ENCODE measurements at regions not wholly inside any gene's neighbourhood (a gene's known extent, or its start where the extent isn't known, plus 50 kb on each side); places are given as distances from the start of the nearest gene placed in this dataset.

DNA sequence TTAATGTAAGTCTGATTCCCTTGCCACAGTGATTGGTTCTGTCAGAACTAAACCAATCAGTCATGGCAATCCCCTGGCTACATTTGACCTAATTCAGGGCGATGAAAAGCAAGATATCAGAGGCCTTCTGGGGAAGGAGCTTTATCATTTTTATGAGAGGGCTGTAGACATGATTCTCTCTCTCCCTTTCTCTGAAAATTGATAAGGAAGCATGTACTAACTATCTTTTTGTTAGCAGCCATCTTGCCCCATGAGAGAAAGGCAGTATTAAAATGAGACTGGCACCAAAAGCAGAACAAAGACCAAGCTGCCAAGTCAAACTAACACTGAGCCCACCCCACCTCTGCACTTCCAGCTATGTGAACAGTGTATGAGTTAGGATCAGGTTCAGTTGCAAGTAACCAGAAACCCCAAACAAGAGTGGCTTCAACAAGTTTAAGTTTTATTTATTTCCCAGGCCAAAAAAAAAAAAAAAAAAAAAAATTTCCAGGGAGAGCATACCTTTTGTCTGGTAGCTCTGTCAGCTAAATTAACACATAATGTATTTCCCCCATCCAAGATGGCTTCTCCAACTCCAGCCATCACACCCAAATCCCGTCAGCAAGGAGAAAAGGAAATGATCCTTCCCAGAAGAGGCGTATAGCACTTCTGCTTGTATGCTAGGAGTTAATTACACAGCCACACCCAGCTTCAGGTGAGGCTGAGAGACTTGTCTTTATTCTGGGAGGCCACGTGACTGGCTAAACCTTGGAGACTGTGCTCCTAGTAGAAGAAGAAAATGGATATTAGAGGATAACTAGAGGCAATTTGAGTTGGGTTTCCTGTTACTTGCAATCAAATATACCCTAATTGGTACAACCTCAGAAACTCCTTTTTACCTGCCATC is 105.8 kb upstream of the RALGPS2 start:
- H3K4me1 ChIP-seq (ENCODE audit: control insufficient read depth in 2 of 2, insufficient read depth in 2 of 2, low read length in 2 of 2) = no peaks in the 10 kb centered on the region
- no peaks in the 10 kb centered on the region for H3K27me3 ChIP-seq (ENCODE audit: control insufficient read depth in 2 of 2, insufficient read depth in 2 of 2, low read length in 2 of 2)
- H3K36me3 ChIP-seq (ENCODE audit: control insufficient read depth in 2 of 2, insufficient read depth in 2 of 2, low read length in 2 of 2) = no peaks in the 10 kb centered on the region
- H3K27ac ChIP-seq (ENCODE audit: low read depth in 2 of 2, low read length in 2 of 2) = no peak overlapping the region
- H3K9ac ChIP-seq (ENCODE audit: low read depth in 1 of 2, low read length in 2 of 2) = no peak overlapping the region
- H3K9me3 ChIP-seq (ENCODE audit: control insufficient read depth in 2 of 2, low read length in 2 of 2) = no peaks in the 10 kb centered on the region
- no peak overlapping the region for H3K4me3 ChIP-seq (ENCODE audit: low read length in 2 of 2)

DNA sequence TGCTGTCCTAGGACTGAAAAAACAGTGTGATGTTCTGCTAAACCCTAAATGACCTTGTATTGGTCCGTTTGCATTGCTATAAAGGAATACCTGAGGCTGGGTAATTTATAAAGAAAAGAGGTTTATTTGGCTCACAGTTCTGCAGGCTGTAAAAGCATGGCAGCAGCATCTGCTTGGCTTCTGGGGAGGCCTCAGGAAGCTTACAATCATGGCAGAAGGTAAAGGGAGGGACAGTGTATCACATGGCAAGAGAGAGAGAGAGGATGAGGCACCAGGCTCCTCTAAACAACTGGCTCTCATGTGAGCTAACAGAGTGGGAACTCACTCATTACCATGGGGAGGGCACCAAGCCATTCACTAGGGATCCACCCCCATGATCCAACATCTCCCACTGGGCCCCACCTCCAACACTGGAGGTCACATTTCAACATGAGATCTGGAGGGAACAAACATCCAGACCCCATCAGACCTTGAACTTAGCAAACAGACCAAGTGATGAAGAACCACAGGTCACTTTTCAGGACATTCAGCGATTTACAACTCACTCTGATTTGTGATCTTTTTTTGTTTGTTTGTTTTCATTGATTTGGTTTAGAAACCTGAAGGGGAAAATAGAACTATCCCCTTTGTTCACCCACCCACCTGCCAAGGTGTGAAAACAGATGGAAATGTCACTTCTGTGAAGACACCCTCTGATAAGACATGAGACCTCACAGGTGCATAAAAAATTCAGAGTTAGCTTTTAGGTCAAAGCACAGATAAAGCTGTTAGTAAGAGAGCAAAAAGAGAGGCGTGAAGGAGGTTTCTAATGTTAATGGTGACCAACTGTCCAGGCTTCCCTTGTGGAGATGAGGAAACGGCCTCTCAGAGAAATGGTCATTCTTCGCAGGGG is 104.2 kb upstream of the RALGPS2 start:
- Histone ChIP-seq H3K9me3 (ENCODE audit: control insufficient read depth in 2 of 2, low read length in 2 of 2) (no peaks in the 10 kb centered on the region), H3K36me3 (ENCODE audit: control insufficient read depth in 2 of 2, insufficient read depth in 2 of 2, low read length in 2 of 2) (no peaks in the 10 kb centered on the region)

DNA sequence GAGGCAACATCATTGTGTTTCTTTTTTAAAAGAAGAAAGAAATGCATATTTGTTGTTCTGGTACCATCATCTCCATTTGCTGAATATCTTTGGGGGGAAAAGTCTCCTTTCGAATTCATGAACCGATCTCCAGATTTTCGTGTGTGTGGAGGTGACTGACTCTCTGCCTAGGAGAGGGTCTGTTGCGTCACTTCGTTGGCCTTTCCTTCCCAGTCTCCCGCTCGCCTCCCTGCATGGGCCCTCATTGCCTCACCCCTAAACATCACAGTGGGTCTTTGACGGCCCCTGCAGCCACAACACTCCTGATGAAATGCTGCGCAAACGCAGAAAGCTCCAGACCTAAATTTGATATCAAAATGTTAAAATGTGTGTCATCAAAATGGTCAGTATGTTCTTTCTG is 103.2 kb upstream of the RALGPS2 start:
- H3K27me3 ChIP-seq (ENCODE audit: control insufficient read depth in 2 of 2, insufficient read depth in 2 of 2, low read length in 2 of 2) = no peaks in the 10 kb centered on the region
- H3K27ac ChIP-seq (ENCODE audit: low read depth in 2 of 2, low read length in 2 of 2) = no peak overlapping the region
- H3K9ac ChIP-seq (ENCODE audit: low read depth in 1 of 2, low read length in 2 of 2) = no peak overlapping the region
- no peaks in the 10 kb centered on the region for H3K4me1 ChIP-seq (ENCODE audit: control insufficient read depth in 2 of 2, insufficient read depth in 2 of 2, low read length in 2 of 2)
- H3K4me3 ChIP-seq (ENCODE audit: low read length in 2 of 2) = no peak overlapping the region
- H3K9me3 ChIP-seq (ENCODE audit: control insufficient read depth in 2 of 2, low read length in 2 of 2) = no peaks in the 10 kb centered on the region
- H3K36me3 ChIP-seq (ENCODE audit: control insufficient read depth in 2 of 2, insufficient read depth in 2 of 2, low read length in 2 of 2) = no peaks in the 10 kb centered on the region

More for the DNA sequence above, 104.2 kb upstream of the RALGPS2 start:
- H3K27me3 ChIP-seq (ENCODE audit: control insufficient read depth in 2 of 2, insufficient read depth in 2 of 2, low read length in 2 of 2) = no peaks in the 10 kb centered on the region
- no peak overlapping the region for H3K4me3 ChIP-seq (ENCODE audit: low read length in 2 of 2)
- H3K9ac ChIP-seq (ENCODE audit: low read depth in 1 of 2, low read length in 2 of 2) = no peak overlapping the region
- H3K27ac ChIP-seq (ENCODE audit: low read depth in 2 of 2, low read length in 2 of 2) = no peak overlapping the region
- H3K4me1 ChIP-seq (ENCODE audit: control insufficient read depth in 2 of 2, insufficient read depth in 2 of 2, low read length in 2 of 2) = no peaks in the 10 kb centered on the region

- no peaks in the 10 kb centered on the region for H3K27me3 ChIP-seq (ENCODE audit: control insufficient read depth in 2 of 2, insufficient read depth in 2 of 2, low read length in 2 of 2)
- H3K9me3 ChIP-seq (ENCODE audit: control insufficient read depth in 2 of 2, low read length in 2 of 2) = no peaks in the 10 kb centered on the region
- no peak overlapping the region for H3K4me3 ChIP-seq (ENCODE audit: low read length in 2 of 2)
- H3K27ac ChIP-seq (ENCODE audit: low read depth in 2 of 2, low read length in 2 of 2) = no peak overlapping the region
- no peaks in the 10 kb centered on the region for H3K36me3 ChIP-seq (ENCODE audit: control insufficient read depth in 2 of 2, insufficient read depth in 2 of 2, low read length in 2 of 2)
- H3K9ac ChIP-seq (ENCODE audit: low read depth in 1 of 2, low read length in 2 of 2) = no peak overlapping the region
- peaks cover 0 to 2% of the 10 kb centered on the region in 2 donors for H3K4me1 ChIP-seq (ENCODE audit: control insufficient read depth in 2 of 2, insufficient read depth in 2 of 2, low read length in 2 of 2)
These were observed 99.3 kb upstream of the RALGPS2 start for GRCh38 chr1:178625695-178626094.

DNA sequence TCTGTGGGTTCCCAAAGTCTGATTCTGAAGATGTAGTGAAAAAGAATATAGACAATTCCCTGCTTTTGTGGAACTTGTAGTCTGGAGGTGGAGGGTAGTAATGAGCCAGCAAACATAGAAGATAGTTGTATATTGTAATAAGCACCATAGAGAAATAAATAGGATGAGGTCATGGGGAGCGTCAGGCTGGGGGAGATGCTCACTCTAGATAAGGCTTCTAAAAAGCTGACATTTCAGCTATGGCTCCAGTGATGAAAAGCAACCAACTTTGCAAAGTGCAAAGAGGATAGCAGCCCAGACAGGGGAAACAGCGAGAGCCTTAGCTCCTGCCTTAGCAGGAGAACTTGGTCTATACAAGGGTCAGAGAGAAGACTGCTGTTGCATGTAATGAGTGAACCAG is 98.0 kb upstream of the RALGPS2 start:
- Histone ChIP-seq H3K4me1 (ENCODE audit: control insufficient read depth in 2 of 2, insufficient read depth in 2 of 2, low read length in 2 of 2) (peaks cover 0 to 2% of the 10 kb centered on the region in 2 donors), H3K9me3 (ENCODE audit: control insufficient read depth in 2 of 2, low read length in 2 of 2) (no peaks in the 10 kb centered on the region), H3K36me3 (ENCODE audit: control insufficient read depth in 2 of 2, insufficient read depth in 2 of 2, low read length in 2 of 2) (no peaks in the 10 kb centered on the region), H3K27me3 (ENCODE audit: control insufficient read depth in 2 of 2, insufficient read depth in 2 of 2, low read length in 2 of 2) (no peaks in the 10 kb centered on the region), H3K4me3 (ENCODE audit: low read length in 2 of 2) (no peak overlapping the region), H3K27ac (ENCODE audit: low read depth in 2 of 2, low read length in 2 of 2) (no peak overlapping the region), H3K9ac (ENCODE audit: low read depth in 1 of 2, low read length in 2 of 2) (no peak overlapping the region)

DNA sequence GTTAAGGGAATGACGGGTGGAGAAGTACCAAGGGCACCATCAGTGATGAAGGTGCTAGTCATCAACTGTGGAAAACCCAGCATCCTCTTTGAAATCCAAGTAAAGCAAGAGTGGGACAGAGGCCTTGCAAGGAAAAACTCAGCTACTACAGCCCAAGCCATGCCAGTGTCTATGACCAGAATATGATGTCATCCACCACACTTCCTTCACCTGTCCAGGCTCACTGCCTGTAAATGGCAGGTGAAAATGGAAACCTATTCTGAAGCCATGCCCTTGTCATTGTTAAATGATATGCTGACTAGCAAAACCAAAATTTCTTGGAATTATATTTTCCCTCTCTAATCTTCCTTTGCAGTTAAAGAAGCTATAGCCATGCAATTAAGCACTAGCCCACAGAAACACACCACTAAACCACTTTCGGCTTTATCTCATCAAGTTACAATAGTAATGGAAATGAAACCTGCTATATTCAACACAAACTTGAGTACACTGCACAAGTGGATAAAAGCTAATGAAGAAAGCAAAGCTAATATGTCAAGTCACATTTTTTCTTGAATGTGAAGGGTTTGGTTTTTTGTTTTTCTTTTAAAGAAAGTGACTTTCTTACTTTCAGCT is 96.3 kb upstream of the RALGPS2 start:
- Histone ChIP-seq H3K27me3 (ENCODE audit: control insufficient read depth in 2 of 2, insufficient read depth in 2 of 2, low read length in 2 of 2) (no peaks in the 10 kb centered on the region), H3K9me3 (ENCODE audit: control insufficient read depth in 2 of 2, low read length in 2 of 2) (no peaks in the 10 kb centered on the region), H3K4me3 (ENCODE audit: low read length in 2 of 2) (no peak overlapping the region), H3K9ac (ENCODE audit: low read depth in 1 of 2, low read length in 2 of 2) (no peak overlapping the region), H3K4me1 (ENCODE audit: control insufficient read depth in 2 of 2, insufficient read depth in 2 of 2, low read length in 2 of 2) (peaks cover 0 to 2% of the 10 kb centered on the region in 2 donors), H3K36me3 (ENCODE audit: control insufficient read depth in 2 of 2, insufficient read depth in 2 of 2, low read length in 2 of 2) (no peaks in the 10 kb centered on the region), H3K27ac (ENCODE audit: low read depth in 2 of 2, low read length in 2 of 2) (peak overlapping the region in 1 of 2 donors; percentile 11)

- H3K27ac ChIP-seq (ENCODE audit: low read depth in 2 of 2, low read length in 2 of 2) = peak overlapping the region in 1 of 2 donors; percentile 25
- no peak overlapping the region for H3K4me3 ChIP-seq (ENCODE audit: low read length in 2 of 2)
- H3K36me3 ChIP-seq (ENCODE audit: control insufficient read depth in 2 of 2, insufficient read depth in 2 of 2, low read length in 2 of 2) = no peaks in the 10 kb centered on the region
- peaks cover 0 to 2% of the 10 kb centered on the region in 2 donors for H3K4me1 ChIP-seq (ENCODE audit: control insufficient read depth in 2 of 2, insufficient read depth in 2 of 2, low read length in 2 of 2)
- no peaks in the 10 kb centered on the region for H3K27me3 ChIP-seq (ENCODE audit: control insufficient read depth in 2 of 2, insufficient read depth in 2 of 2, low read length in 2 of 2)
- no peaks in the 10 kb centered on the region for H3K9me3 ChIP-seq (ENCODE audit: control insufficient read depth in 2 of 2, low read length in 2 of 2)
- H3K9ac ChIP-seq (ENCODE audit: low read depth in 1 of 2, low read length in 2 of 2) = no peak overlapping the region
These were observed 95.5 kb upstream of the RALGPS2 start for GRCh38 chr1:178629252-178630154.

DNA sequence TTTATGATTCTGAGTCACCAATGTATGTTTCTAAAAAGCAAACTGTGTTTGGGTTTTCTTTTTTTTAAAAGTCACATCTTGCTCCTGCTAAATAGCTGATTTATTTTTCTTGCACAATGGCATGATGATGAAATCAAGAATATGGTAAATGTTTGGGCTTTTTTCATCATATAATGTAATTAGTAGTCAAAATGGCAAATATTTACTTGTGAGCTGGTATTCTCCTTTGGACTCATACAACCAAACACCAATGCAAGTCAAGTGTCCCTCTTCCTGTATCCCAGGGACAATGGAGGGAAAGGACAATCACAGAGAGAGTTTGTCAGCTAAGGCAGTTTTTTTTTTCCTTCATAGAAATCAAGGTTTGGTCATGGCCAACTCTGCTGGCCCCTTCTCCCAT is 94.6 kb upstream of the RALGPS2 start:
- H3K9ac ChIP-seq (ENCODE audit: low read depth in 1 of 2, low read length in 2 of 2) = no peak overlapping the region

GRCh38 chr1:178632653-178633052 is 92.4 kb upstream of the RALGPS2 start:
- H3K27me3 ChIP-seq (ENCODE audit: control insufficient read depth in 2 of 2, insufficient read depth in 2 of 2, low read length in 2 of 2) = no peaks in the 10 kb centered on the region
- H3K36me3 ChIP-seq (ENCODE audit: control insufficient read depth in 2 of 2, insufficient read depth in 2 of 2, low read length in 2 of 2) = no peaks in the 10 kb centered on the region
- no peak overlapping the region for H3K9ac ChIP-seq (ENCODE audit: low read depth in 1 of 2, low read length in 2 of 2)
- no peak overlapping the region for H3K27ac ChIP-seq (ENCODE audit: low read depth in 2 of 2, low read length in 2 of 2)
- no peak overlapping the region for H3K4me3 ChIP-seq (ENCODE audit: low read length in 2 of 2)
- no peaks in the 10 kb centered on the region for H3K9me3 ChIP-seq (ENCODE audit: control insufficient read depth in 2 of 2, low read length in 2 of 2)
- peaks cover 0 to 2% of the 10 kb centered on the region in 2 donors for H3K4me1 ChIP-seq (ENCODE audit: control insufficient read depth in 2 of 2, insufficient read depth in 2 of 2, low read length in 2 of 2)

More for the DNA sequence above, 94.6 kb upstream of the RALGPS2 start:
- Histone ChIP-seq H3K4me3 (ENCODE audit: low read length in 2 of 2) (no peak overlapping the region), H3K4me1 (ENCODE audit: control insufficient read depth in 2 of 2, insufficient read depth in 2 of 2, low read length in 2 of 2) (peaks cover 0 to 2% of the 10 kb centered on the region in 2 donors), H3K9me3 (ENCODE audit: control insufficient read depth in 2 of 2, low read length in 2 of 2) (no peaks in the 10 kb centered on the region), H3K27ac (ENCODE audit: low read depth in 2 of 2, low read length in 2 of 2) (no peak overlapping the region), H3K27me3 (ENCODE audit: control insufficient read depth in 2 of 2, insufficient read depth in 2 of 2, low read length in 2 of 2) (no peaks in the 10 kb centered on the region), H3K36me3 (ENCODE audit: control insufficient read depth in 2 of 2, insufficient read depth in 2 of 2, low read length in 2 of 2) (no peaks in the 10 kb centered on the region)
